ENCODE measurements at regions not wholly inside any gene's neighbourhood (a gene's known extent, or its start where the extent isn't known, plus 50 kb on each side); places are given as distances from the start of the nearest gene placed in this dataset.
A peak's percentile ranks its signal among the peaks of the same experiment; 100 is the strongest.
"Not testable (repeated sequence)": the region's sequence is repeated elsewhere in the genome, so short reads cannot be mapped to it uniquely, and the experiment has no call there.

- no peak for DNase-seq (ENCODE audit: extremely low read depth, low read depth)
These were observed 134.8 kb upstream of the TNFSF4 start for GRCh38 chr1:173341971-173342370.

GRCh38 chr1:173342736-173343135, 134.4 kb upstream of the PRDX6 start:
- DNase-seq (ENCODE audit: extremely low read depth, low read depth) = no peak

GRCh38 chr1:173344034-173344743, 132.9 kb upstream of the PRDX6 start:
- DNase-seq (ENCODE audit: extremely low read depth, low read depth) = no peak

GRCh38 chr1:173347282-173347818, 129.8 kb upstream of the PRDX6 start:
- no peak for DNase-seq (ENCODE audit: extremely low read depth, low read depth)

GRCh38 chr1:173352635-173353034, 124.5 kb upstream of the PRDX6 start:
- DNase-seq (ENCODE audit: extremely low read depth, low read depth) = not testable (repeated sequence)

GRCh38 chr1:173353350-173353749, 123.8 kb upstream of the PRDX6 start:
- no peak for DNase-seq (ENCODE audit: extremely low read depth, low read depth)

- no peak for DNase-seq (ENCODE audit: extremely low read depth, low read depth)
These were observed 122.2 kb upstream of the PRDX6 start for GRCh38 chr1:173354937-173355280.

GRCh38 chr1:173355281-173356031, 121.7 kb upstream of the PRDX6 start:
- no peak for DNase-seq (ENCODE audit: extremely low read depth, low read depth)

GRCh38 chr1:173356191-173356762, 120.9 kb upstream of the PRDX6 start:
- no peak for DNase-seq (ENCODE audit: extremely low read depth, low read depth)

- DNase-seq (ENCODE audit: extremely low read depth, low read depth) = no peak
These were observed 116.6 kb upstream of the PRDX6 start for GRCh38 chr1:173360487-173361063.

- DNase-seq (ENCODE audit: extremely low read depth, low read depth) = no peak
These were observed 114.6 kb upstream of the PRDX6 start for GRCh38 chr1:173362543-173362942.

- DNase-seq (ENCODE audit: extremely low read depth, low read depth) = no peak
These were observed 112.3 kb upstream of the PRDX6 start for GRCh38 chr1:173364827-173365226.

GRCh38 chr1:173365341-173365740, 111.8 kb upstream of the PRDX6 start:
- no peak for DNase-seq (ENCODE audit: extremely low read depth, low read depth)

- no peak for DNase-seq (ENCODE audit: extremely low read depth, low read depth)
These were observed 110.0 kb upstream of the PRDX6 start for GRCh38 chr1:173367136-173367535.

GRCh38 chr1:173370586-173370985, 106.5 kb upstream of the PRDX6 start:
- peak; percentile 11 for DNase-seq (ENCODE audit: extremely low read depth, low read depth)

GRCh38 chr1:173376065-173376464, 101.1 kb upstream of the PRDX6 start:
- DNase-seq (ENCODE audit: extremely low read depth, low read depth) = not testable (repeated sequence)

GRCh38 chr1:173377266-173377665, 99.9 kb upstream of the PRDX6 start:
- no peak for DNase-seq (ENCODE audit: extremely low read depth, low read depth)

GRCh38 chr1:173383351-173383750, 93.8 kb upstream of the PRDX6 start:
- DNase-seq (ENCODE audit: extremely low read depth, low read depth) = no peak

- DNase-seq (ENCODE audit: extremely low read depth, low read depth) = no peak
These were observed 88.8 kb upstream of the PRDX6 start for GRCh38 chr1:173388352-173388751.

- peak; percentile 99 for DNase-seq (ENCODE audit: extremely low read depth, low read depth)
These were observed 84.1 kb upstream of the PRDX6 start for GRCh38 chr1:173392895-173393658.

- peak; percentile 93 for DNase-seq (ENCODE audit: extremely low read depth, low read depth)
These were observed 83.5 kb upstream of the PRDX6 start for GRCh38 chr1:173393659-173394000.
